ENCODE measurements at regions not wholly inside any gene's neighbourhood (a gene's known extent, or its start where the extent isn't known, plus 50 kb on each side); places are given as distances from the start of the nearest gene placed in this dataset.

GRCh38 chr13:84917252-84917878 is 881.9 kb downstream of the SLITRK6 start:
- H3K4me3 ChIP-seq (ENCODE audit: low read depth, low read length) = no peak overlapping the region
- DNase-seq (ENCODE audit: low read depth) = no peak
- no peak for TF ChIP-seq CTCF (IDR thresholded peaks at IDR 0.05; ENCODE audit: low read depth, low read length, missing control alignments)

- no peak overlapping the region for H3K4me3 ChIP-seq (ENCODE audit: low read depth, low read length)
- DNase-seq (ENCODE audit: low read depth) = no peak
- TF ChIP-seq CTCF (IDR thresholded peaks at IDR 0.05; ENCODE audit: low read depth, low read length, missing control alignments) = no peak
These were observed 886.5 kb downstream of the SLITRK6 start for GRCh38 chr13:84912720-84913119.

GRCh38 chr13:84910423-84910822 is 888.8 kb downstream of the SLITRK6 start:
- no peak for TF ChIP-seq CTCF (IDR thresholded peaks at IDR 0.05; ENCODE audit: low read depth, low read length, missing control alignments)
- no peak overlapping the region for H3K4me3 ChIP-seq (ENCODE audit: low read depth, low read length)
- no peak for DNase-seq (ENCODE audit: low read depth)

- TF ChIP-seq CTCF (IDR thresholded peaks at IDR 0.05; ENCODE audit: low read depth, low read length, missing control alignments) = no peak
- no peak for DNase-seq (ENCODE audit: low read depth)
- H3K4me3 ChIP-seq (ENCODE audit: low read depth, low read length) = no peak overlapping the region
These were observed 895.8 kb downstream of the SLITRK6 start for GRCh38 chr13:84903391-84903790.

- TF ChIP-seq CTCF (IDR thresholded peaks at IDR 0.05; ENCODE audit: low read depth, low read length, missing control alignments) = no peak
- H3K4me3 ChIP-seq (ENCODE audit: low read depth, low read length) = no peak overlapping the region
- DNase-seq (ENCODE audit: low read depth) = no peak
These were observed 897.0 kb downstream of the SLITRK6 start for GRCh38 chr13:84902243-84902642.

- peak; percentile 15 for DNase-seq (ENCODE audit: low read depth)
- no peak overlapping the region for H3K4me3 ChIP-seq (ENCODE audit: low read depth, low read length)
- peak; percentile 39 for TF ChIP-seq CTCF (IDR thresholded peaks at IDR 0.05; ENCODE audit: low read depth, low read length, missing control alignments)
These were observed 903.1 kb downstream of the SLITRK6 start for GRCh38 chr13:84896128-84896527.

GRCh38 chr13:84894749-84895148 is 904.5 kb downstream of the SLITRK6 start:
- no peak for TF ChIP-seq CTCF (IDR thresholded peaks at IDR 0.05; ENCODE audit: low read depth, low read length, missing control alignments)
- DNase-seq (ENCODE audit: low read depth) = no peak
- no peak overlapping the region for H3K4me3 ChIP-seq (ENCODE audit: low read depth, low read length)

Measured in GM12864 (cell line).